ENCODE measurements at regions not wholly inside any gene's neighbourhood (a gene's known extent, or its start where the extent isn't known, plus 50 kb on each side); places are given as distances from the start of the nearest gene placed in this dataset.
A peak's percentile ranks its signal among the peaks of the same experiment; 100 is the strongest.

DNA sequence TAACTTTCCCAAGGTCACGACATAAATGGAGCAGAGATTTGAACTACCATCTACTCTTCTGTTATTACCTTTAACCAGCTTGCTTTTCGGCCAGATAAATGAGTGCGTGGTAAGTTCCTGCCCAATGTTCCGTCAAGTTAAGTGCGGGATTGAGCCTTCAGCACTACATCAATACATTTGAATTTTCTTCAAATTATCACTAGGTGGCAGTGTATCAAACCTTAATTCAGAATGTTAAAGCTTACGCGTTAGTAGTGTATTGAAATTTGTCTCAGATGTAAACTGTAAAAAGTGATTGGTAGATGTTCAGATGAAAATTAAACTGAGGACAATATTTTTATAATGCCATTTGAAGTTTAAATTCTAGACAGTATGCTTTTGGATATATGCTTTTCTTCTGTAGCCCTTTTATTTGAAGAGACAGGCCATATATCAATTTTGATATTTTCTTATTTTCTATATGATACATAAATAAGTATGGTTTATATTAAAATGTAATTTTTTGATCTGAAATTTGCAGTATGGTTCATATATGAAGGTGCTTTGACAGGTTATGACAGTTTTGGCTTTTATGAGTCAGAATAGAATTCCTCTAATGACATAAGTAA, 681.3 kb downstream of the ADCYAP1 start:
- TF ChIP-seq SPI1 (IDR thresholded peaks at IDR 0.05; ENCODE audit: borderline replicate concordance, low read depth) = no peak
- no peak for TF ChIP-seq GABPA (IDR thresholded peaks at IDR 0.05; ENCODE audit: low read depth)
- no peak for TF ChIP-seq POLR2AphosphoS5 (IDR thresholded peaks at IDR 0.05; ENCODE audit: low read depth)
- TF ChIP-seq, protein P1, sequence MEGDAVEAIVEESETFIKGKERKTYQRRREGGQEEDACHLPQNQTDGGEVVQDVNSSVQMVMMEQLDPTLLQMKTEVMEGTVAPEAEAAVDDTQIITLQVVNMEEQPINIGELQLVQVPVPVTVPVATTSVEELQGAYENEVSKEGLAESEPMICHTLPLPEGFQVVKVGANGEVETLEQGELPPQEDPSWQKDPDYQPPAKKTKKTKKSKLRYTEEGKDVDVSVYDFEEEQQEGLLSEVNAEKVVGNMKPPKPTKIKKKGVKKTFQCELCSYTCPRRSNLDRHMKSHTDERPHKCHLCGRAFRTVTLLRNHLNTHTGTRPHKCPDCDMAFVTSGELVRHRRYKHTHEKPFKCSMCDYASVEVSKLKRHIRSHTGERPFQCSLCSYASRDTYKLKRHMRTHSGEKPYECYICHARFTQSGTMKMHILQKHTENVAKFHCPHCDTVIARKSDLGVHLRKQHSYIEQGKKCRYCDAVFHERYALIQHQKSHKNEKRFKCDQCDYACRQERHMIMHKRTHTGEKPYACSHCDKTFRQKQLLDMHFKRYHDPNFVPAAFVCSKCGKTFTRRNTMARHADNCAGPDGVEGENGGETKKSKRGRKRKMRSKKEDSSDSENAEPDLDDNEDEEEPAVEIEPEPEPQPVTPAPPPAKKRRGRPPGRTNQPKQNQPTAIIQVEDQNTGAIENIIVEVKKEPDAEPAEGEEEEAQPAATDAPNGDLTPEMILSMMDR (IDR thresholded peaks at IDR 0.05; ENCODE audit: insufficient read depth, low read length) = peak; percentile 47
- TF ChIP-seq, protein P2, sequence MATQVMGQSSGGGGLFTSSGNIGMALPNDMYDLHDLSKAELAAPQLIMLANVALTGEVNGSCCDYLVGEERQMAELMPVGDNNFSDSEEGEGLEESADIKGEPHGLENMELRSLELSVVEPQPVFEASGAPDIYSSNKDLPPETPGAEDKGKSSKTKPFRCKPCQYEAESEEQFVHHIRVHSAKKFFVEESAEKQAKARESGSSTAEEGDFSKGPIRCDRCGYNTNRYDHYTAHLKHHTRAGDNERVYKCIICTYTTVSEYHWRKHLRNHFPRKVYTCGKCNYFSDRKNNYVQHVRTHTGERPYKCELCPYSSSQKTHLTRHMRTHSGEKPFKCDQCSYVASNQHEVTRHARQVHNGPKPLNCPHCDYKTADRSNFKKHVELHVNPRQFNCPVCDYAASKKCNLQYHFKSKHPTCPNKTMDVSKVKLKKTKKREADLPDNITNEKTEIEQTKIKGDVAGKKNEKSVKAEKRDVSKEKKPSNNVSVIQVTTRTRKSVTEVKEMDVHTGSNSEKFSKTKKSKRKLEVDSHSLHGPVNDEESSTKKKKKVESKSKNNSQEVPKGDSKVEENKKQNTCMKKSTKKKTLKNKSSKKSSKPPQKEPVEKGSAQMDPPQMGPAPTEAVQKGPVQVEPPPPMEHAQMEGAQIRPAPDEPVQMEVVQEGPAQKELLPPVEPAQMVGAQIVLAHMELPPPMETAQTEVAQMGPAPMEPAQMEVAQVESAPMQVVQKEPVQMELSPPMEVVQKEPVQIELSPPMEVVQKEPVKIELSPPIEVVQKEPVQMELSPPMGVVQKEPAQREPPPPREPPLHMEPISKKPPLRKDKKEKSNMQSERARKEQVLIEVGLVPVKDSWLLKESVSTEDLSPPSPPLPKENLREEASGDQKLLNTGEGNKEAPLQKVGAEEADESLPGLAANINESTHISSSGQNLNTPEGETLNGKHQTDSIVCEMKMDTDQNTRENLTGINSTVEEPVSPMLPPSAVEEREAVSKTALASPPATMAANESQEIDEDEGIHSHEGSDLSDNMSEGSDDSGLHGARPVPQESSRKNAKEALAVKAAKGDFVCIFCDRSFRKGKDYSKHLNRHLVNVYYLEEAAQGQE (IDR thresholded peaks at IDR 0.05; ENCODE audit: insufficient replicate concordance, low read depth) = no peak
- H3K4me3 ChIP-seq (replicated peaks; ENCODE audit: insufficient read depth, low read length) = no peak overlapping the region
- H3K27me3 ChIP-seq (ENCODE audit: insufficient read depth, poor library complexity, severe bottlenecking) = peaks cover 11% of the 10 kb centered on the region
- H3K27ac ChIP-seq (replicated peaks) = no peak overlapping the region
- DNase-seq (ENCODE audit: low read depth in 1 of 2, low spot score in 1 of 2) = peak; percentile 8 to 25

DNA sequence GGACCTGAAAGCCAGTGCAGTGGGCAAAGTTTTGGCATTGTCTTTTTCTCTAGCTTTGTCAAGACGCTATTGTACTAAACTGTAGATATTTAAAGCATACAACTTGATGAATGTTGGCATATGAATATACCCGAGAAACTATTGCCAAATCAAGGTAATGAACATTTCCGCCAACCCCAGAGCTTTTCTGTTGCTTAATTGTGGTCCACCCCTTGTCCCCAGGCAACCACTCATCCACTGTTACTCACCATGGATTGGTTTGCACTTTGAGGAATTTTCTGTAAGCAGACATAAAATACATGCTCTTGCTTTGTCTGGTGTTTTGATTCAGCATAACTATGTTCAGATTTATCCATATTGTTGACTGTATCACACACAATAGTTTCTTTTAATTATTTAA, 688.4 kb downstream of the ADCYAP1 start:
- Histone ChIP-seq H3K4me3 (replicated peaks; ENCODE audit: insufficient read depth, low read length) (no peak overlapping the region), H3K27me3 (ENCODE audit: insufficient read depth, poor library complexity, severe bottlenecking) (no peaks in the 10 kb centered on the region), H3K27ac (replicated peaks) (no peak overlapping the region)
- TF ChIP-seq, protein P1 (IDR thresholded peaks at IDR 0.05; ENCODE audit: insufficient read depth, low read length) = no peak
- TF ChIP-seq POLR2AphosphoS5 (IDR thresholded peaks at IDR 0.05; ENCODE audit: low read depth) (no peak), GABPA (IDR thresholded peaks at IDR 0.05; ENCODE audit: low read depth) (no peak), SPI1 (IDR thresholded peaks at IDR 0.05; ENCODE audit: borderline replicate concordance, low read depth) (no peak)
- TF ChIP-seq, protein P2 (IDR thresholded peaks at IDR 0.05; ENCODE audit: insufficient replicate concordance, low read depth) = no peak
- DNase-seq (ENCODE audit: low read depth in 1 of 2, low spot score in 1 of 2) = no peak

DNA sequence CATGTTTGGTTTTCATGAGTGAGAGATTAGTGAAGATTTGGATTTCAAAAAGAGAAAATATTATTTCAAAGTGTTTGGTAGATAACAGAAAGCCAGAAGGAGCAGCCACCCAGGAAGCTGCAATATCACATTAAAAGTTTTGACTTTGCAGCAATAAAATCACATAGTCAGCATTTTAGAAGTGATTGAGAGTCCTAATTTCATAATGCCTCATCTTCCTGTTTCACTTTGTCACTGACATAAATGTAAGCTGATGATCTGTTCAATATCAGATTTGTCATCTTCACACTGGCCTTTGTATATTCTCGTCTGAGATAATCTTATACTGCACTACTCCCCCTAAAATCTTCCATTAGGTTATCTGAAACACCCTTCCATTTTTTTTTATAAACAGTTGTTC, 690.5 kb downstream of the ADCYAP1 start:
- no peak overlapping the region for H3K27ac ChIP-seq (replicated peaks)
- DNase-seq (ENCODE audit: low read depth in 1 of 2, low spot score in 1 of 2) = no peak
- no peak for TF ChIP-seq POLR2AphosphoS5 (IDR thresholded peaks at IDR 0.05; ENCODE audit: low read depth)
- TF ChIP-seq SPI1 (IDR thresholded peaks at IDR 0.05; ENCODE audit: borderline replicate concordance, low read depth) = no peak
- H3K27me3 ChIP-seq (ENCODE audit: insufficient read depth, poor library complexity, severe bottlenecking) = no peaks in the 10 kb centered on the region
- H3K4me3 ChIP-seq (replicated peaks; ENCODE audit: insufficient read depth, low read length) = no peak overlapping the region

DNA sequence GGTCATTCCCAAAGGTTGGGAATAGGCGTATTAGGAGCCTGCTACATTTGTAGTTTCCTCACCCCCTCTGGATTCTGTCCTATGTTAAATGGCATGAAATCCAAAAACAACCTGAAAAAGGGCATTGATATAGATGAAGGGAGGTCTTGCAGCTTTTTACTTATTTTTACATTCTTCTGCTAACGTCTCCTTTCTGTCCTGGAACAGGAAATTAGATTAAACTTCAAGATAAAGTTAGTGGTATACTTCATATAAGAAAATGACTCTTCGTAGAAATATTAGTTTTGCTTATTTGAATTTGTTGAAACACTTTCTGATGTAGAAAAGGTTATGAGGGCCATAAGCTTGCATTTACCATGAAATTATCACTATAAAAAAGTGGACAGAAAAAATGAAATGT, 694.5 kb downstream of the ADCYAP1 start:
- Histone ChIP-seq H3K27ac (replicated peaks) (no peak overlapping the region), H3K4me3 (replicated peaks; ENCODE audit: insufficient read depth, low read length) (no peak overlapping the region), H3K27me3 (ENCODE audit: insufficient read depth, poor library complexity, severe bottlenecking) (no peaks in the 10 kb centered on the region)
- DNase-seq (ENCODE audit: low read depth in 1 of 2, low spot score in 1 of 2) = no peak
- TF ChIP-seq GABPA (IDR thresholded peaks at IDR 0.05; ENCODE audit: low read depth) = no peak
- TF ChIP-seq SPI1 (IDR thresholded peaks at IDR 0.05; ENCODE audit: borderline replicate concordance, low read depth) = no peak
- TF ChIP-seq POLR2AphosphoS5 (IDR thresholded peaks at IDR 0.05; ENCODE audit: low read depth) = no peak
- TF ChIP-seq, protein P2 (IDR thresholded peaks at IDR 0.05; ENCODE audit: insufficient replicate concordance, low read depth) = no peak
- TF ChIP-seq, protein P1 (IDR thresholded peaks at IDR 0.05; ENCODE audit: insufficient read depth, low read length) = no peak

All from HL-60 (cell line).